SK-N-MC (cell line): ENCODE measurements at regions not wholly inside any gene's neighbourhood (a gene's known extent, or its start where the extent isn't known, plus 50 kb on each side); places are given as distances from the start of the nearest gene placed in this dataset.

Experiments
- EZH2 ChIP-seq: fragments of 200-600 bp; sonication (generic); IDR thresholded peaks from one replicate; pipeline ENCODE4 v1.6.1; 2017; ENCODE audit warnings: antibody characterized with exemption
- POLR2AphosphoS5 ChIP-seq: IDR thresholded peaks from 2 replicates; pipeline ENCODE4 v1.6.1; 2012; ENCODE audit warnings: mild to moderate bottlenecking, low read depth, low read length, borderline replicate concordance

DNA sequence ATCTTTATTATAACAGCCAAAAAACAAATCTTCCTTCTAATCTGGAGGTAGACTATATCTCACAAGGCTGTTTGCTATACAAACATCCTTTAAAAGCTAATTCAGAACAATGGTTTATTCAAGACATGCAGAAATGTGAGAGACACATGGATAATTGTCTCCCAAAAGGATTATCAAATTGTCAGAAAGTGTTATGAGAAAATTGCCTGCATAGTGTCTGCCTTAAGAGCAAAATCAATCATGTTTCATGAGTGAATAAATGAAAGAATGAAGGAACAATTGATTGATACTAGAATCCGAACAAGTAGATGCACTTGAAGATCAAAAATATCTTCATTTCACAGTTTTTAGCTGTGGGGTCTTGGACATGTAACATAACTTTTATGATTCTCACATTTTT lies 621.7 kb upstream of the BOD1L1 start:
- TF ChIP-seq POLR2AphosphoS5 = no peak
- no peak for TF ChIP-seq EZH2
